ENCODE measurements at regions not wholly inside any gene's neighbourhood (a gene's known extent, or its start where the extent isn't known, plus 50 kb on each side); places are given as distances from the start of the nearest gene placed in this dataset.

DNA sequence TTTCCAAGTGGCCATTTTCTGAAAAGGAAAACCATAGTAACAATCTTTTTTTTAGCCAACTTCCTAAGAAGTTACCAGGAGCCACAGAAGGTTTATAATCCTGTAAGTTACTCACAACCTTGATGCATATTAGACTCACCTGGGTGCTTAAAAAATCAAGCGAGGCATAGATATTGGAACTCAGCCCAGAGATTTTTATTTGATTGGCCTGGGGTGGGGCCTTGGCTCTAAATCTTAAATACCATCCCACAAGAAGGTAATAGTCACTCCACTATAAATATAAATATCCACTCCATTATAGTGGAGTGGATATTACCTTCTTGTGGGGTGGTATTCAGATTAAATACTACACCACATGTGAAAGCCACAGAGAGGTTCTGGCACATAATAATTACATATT, 429.6 kb downstream of the RFC3 start:
- 84% methylated on average over 1 of the region's 1 CpG for WGBS
- Histone ChIP-seq H3K36me3 (ENCODE audit: control insufficient read depth in 4 of 4, insufficient read depth in 3 of 4, low read depth in 1 of 4, low read length in 3 of 4) (no peaks in the 10 kb centered on the region), H3K27ac (ENCODE audit: low read depth in 1 of 2, low read length in 2 of 2) (no peak overlapping the region), H3K27me3 (ENCODE audit: control insufficient read depth in 4 of 4, insufficient read depth in 4 of 4, low read length in 3 of 4) (no peaks in the 10 kb centered on the region), H3K9ac (ENCODE audit: low read depth in 1 of 2, low read length in 2 of 2) (no peak overlapping the region), H3K9me3 (ENCODE audit: control insufficient read depth in 4 of 4, low read length in 3 of 4) (no peaks in the 10 kb centered on the region), H3K4me3 (ENCODE audit: low read depth in 1 of 3, low read length in 3 of 3) (no peak overlapping the region), H3K4me1 (ENCODE audit: control insufficient read depth in 4 of 4, insufficient read depth in 4 of 4, low read length in 3 of 4) (no peaks in the 10 kb centered on the region)
- TF ChIP-seq RXRA (IDR thresholded peaks at IDR 0.05) (no peak), HNF4A (conservative IDR thresholded peaks at IDR 0.05) (no peak), RAD21 (IDR thresholded peaks at IDR 0.05) (no peak), YY1 (IDR thresholded peaks at IDR 0.05) (no peak), FOXA2 (IDR thresholded peaks at IDR 0.05) (no peak), CTCF (IDR thresholded peaks at IDR 0.05; ENCODE audit: low read depth, low read length, missing input control) (no peak), EGR1 (IDR thresholded peaks at IDR 0.05; ENCODE audit: low read depth in 2 of 2) (no peak), FOXA1 (IDR thresholded peaks at IDR 0.05) (no peak), JUND (IDR thresholded peaks at IDR 0.05) (no peak)
- TF ChIP-seq, protein P1, sequence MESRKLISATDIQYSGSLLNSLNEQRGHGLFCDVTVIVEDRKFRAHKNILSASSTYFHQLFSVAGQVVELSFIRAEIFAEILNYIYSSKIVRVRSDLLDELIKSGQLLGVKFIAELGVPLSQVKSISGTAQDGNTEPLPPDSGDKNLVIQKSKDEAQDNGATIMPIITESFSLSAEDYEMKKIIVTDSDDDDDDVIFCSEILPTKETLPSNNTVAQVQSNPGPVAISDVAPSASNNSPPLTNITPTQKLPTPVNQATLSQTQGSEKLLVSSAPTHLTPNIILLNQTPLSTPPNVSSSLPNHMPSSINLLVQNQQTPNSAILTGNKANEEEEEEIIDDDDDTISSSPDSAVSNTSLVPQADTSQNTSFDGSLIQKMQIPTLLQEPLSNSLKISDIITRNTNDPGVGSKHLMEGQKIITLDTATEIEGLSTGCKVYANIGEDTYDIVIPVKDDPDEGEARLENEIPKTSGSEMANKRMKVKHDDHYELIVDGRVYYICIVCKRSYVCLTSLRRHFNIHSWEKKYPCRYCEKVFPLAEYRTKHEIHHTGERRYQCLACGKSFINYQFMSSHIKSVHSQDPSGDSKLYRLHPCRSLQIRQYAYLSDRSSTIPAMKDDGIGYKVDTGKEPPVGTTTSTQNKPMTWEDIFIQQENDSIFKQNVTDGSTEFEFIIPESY (IDR thresholded peaks at IDR 0.05), result no peak
- DNase-seq (ENCODE audit: low spot score), result no peak

DNA sequence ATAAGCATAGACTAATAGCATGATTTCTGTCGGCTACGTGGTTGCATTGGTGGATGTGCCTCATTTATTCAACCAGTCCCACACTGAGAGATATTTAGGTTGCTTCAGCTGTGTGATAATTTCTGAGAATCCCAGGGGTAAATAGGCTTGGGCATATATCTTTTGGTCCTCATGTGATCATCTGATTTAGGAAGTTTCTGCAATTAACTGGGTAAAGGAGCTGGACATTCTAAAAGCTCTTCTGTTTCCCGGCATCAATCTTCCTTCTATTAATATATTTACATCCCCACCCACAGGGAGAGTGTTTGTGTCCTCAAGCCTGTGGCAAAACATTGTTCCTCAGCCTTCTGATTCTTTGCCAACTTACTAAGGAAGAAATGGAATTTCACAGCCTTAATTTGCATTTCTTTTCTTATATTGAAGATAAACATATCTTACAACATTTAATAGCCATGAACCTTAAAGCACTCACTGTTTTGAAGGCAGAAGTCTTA, 431.6 kb downstream of the RFC3 start:
- Histone ChIP-seq H3K9ac (ENCODE audit: low read depth in 1 of 2, low read length in 2 of 2) (no peak overlapping the region), H3K9me3 (ENCODE audit: control insufficient read depth in 4 of 4, low read length in 3 of 4) (peaks cover 0 to 3% (median under 1%) of the 10 kb centered on the region in 4 donors), H3K4me1 (ENCODE audit: control insufficient read depth in 4 of 4, insufficient read depth in 4 of 4, low read length in 3 of 4) (no peaks in the 10 kb centered on the region), H3K36me3 (ENCODE audit: control insufficient read depth in 4 of 4, insufficient read depth in 3 of 4, low read depth in 1 of 4, low read length in 3 of 4) (no peaks in the 10 kb centered on the region), H3K27ac (ENCODE audit: low read depth in 1 of 2, low read length in 2 of 2) (no peak overlapping the region), H3K4me3 (ENCODE audit: low read depth in 1 of 3, low read length in 3 of 3) (no peak overlapping the region), H3K27me3 (ENCODE audit: control insufficient read depth in 4 of 4, insufficient read depth in 4 of 4, low read length in 3 of 4) (no peaks in the 10 kb centered on the region)
- TF ChIP-seq REST (IDR thresholded peaks at IDR 0.05) (no peak), CTCF (IDR thresholded peaks at IDR 0.05; ENCODE audit: low read depth, low read length, missing input control) (no peak), TAF1 (conservative IDR thresholded peaks at IDR 0.05) (no peak), RXRA (IDR thresholded peaks at IDR 0.05) (no peak), FOXA1 (IDR thresholded peaks at IDR 0.05) (no peak), RAD21 (IDR thresholded peaks at IDR 0.05) (no peak), EGR1 (IDR thresholded peaks at IDR 0.05; ENCODE audit: low read depth in 2 of 2) (no peak), HNF4G (IDR thresholded peaks at IDR 0.05) (no peak)
- TF ChIP-seq, protein P2, sequence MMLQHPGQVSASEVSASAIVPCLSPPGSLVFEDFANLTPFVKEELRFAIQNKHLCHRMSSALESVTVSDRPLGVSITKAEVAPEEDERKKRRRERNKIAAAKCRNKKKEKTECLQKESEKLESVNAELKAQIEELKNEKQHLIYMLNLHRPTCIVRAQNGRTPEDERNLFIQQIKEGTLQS (IDR thresholded peaks at IDR 0.05), result no peak
- TF ChIP-seq, protein P3, sequence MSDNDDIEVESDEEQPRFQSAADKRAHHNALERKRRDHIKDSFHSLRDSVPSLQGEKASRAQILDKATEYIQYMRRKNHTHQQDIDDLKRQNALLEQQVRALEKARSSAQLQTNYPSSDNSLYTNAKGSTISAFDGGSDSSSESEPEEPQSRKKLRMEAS (IDR thresholded peaks at IDR 0.05), result no peak
- 93% methylated on average over 3 of the region's 3 CpGs for WGBS
- no peak for DNase-seq (ENCODE audit: low spot score)

Data from liver (tissue), 8 donors.